Testis (tissue), 2 donors: ENCODE measurements at regions not wholly inside any gene's neighbourhood (a gene's known extent, or its start where the extent isn't known, plus 50 kb on each side); places are given as distances from the start of the nearest gene placed in this dataset.

Source experiments
- CTCF ChIP-seq, 3 experiments: fragments of 450-650 bp in 2 of 3; fragments of 200-600 bp in 1 of 3; sonication (generic) in 1 of 3; IDR thresholded peaks; one replicate each; pipeline ENCODE4 v1.5.1; 2016 to 2019; ENCODE audit warnings: antibody characterized with exemption in 3 of 3, mild to moderate bottlenecking in 2 of 3, moderate library complexity in 1 of 3
- POLR2A ChIP-seq: fragments of 450-650 bp; IDR thresholded peaks from one replicate; pipeline ENCODE4 v1.6.1; 2017; ENCODE audit warnings: antibody characterized with exemption, mild to moderate bottlenecking, moderate library complexity

- no peak for TF ChIP-seq CTCF (IDR thresholded peaks at IDR 0.05)
- TF ChIP-seq POLR2A: no peak
These were observed 260.1 kb downstream of the PRELID2 start for GRCh38 chr5:145574889-145575573.
